NOMO-1 (cell line): ENCODE measurements at regions not wholly inside any gene's neighbourhood (a gene's known extent, or its start where the extent isn't known, plus 50 kb on each side); places are given as distances from the start of the nearest gene placed in this dataset.

Source experiments
- DNase-seq, 2 experiments: peaks; one replicate each; lab custom pipeline; 2025; ENCODE audit not compliant: unreplicated experiment in 2 of 2; lab: John Stamatoyannopoulos, UW

- peak; percentile 24 to 27 for DNase-seq
Observed at GRCh38 chr20:63101781-63102720, 95.3 kb upstream of the BHLHE23 start.

GRCh38 chr20:63100926-63101699 is 94.3 kb upstream of the BHLHE23 start:
- no peak for DNase-seq

GRCh38 chr20:63100174-63100925 is 93.6 kb upstream of the BHLHE23 start:
- no peak for DNase-seq

GRCh38 chr20:63099456-63100173 is 92.9 kb upstream of the BHLHE23 start:
- DNase-seq: no peak

- no peak for DNase-seq
Observed at GRCh38 chr20:63098195-63098810, 91.5 kb upstream of the BHLHE23 start.

- no peak for DNase-seq
Observed at GRCh38 chr20:63097336-63097831, 90.6 kb upstream of the BHLHE23 start.

GRCh38 chr20:63096681-63097335 is 90.0 kb upstream of the BHLHE23 start:
- DNase-seq: no peak

- no peak for DNase-seq
Observed at GRCh38 chr20:63095718-63096654, 89.2 kb upstream of the BHLHE23 start.

- no peak for DNase-seq
Observed at GRCh38 chr20:63094767-63095499, 88.2 kb upstream of the BHLHE23 start.

- no peak for DNase-seq
Observed at GRCh38 chr20:63093966-63094766, 87.4 kb upstream of the BHLHE23 start.

- DNase-seq: no peak
Observed at GRCh38 chr20:63092660-63093215, 86.0 kb upstream of the BHLHE23 start.

GRCh38 chr20:63091901-63092659 is 85.3 kb upstream of the BHLHE23 start:
- DNase-seq: no peak

- no peak for DNase-seq
Observed at GRCh38 chr20:63090682-63091571, 84.2 kb upstream of the BHLHE23 start.

GRCh38 chr20:63090052-63090451 is 83.3 kb upstream of the BHLHE23 start:
- DNase-seq: no peak
